ENCODE measurements at regions not wholly inside any gene's neighbourhood (a gene's known extent, or its start where the extent isn't known, plus 50 kb on each side); places are given as distances from the start of the nearest gene placed in this dataset.
"Not testable (repeated sequence)": the region's sequence is repeated elsewhere in the genome, so short reads cannot be mapped to it uniquely, and the experiment has no call there.

DNA sequence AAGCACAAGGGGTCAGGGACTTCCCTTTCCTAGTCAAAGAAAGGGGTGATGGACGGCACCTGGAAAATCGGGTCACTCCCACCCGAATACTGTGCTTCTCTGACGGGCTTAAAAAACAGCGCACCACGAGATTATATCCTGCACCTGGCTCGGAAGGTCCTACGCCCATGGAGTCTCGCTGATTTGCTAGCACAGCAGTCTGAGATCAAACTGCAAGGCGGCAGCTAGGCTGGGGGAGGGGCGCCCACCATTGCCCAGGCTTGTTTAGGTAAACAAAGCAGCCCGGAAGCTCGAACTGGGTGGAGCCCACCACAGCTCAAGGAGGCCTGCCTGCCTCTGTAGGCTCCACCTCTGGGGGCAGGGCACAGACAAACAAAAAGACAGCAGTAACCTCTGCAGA lies 375.5 kb downstream of the SI start:
- not testable (repeated sequence) for TF ChIP-seq CTCF (IDR thresholded peaks at IDR 0.05; ENCODE audit: poor library complexity); EZH2 (IDR thresholded peaks at IDR 0.05; ENCODE audit: borderline replicate concordance)

Measured in hepatocyte (in vitro differentiated cells).